PC-3 (cell line): ENCODE measurements at regions not wholly inside any gene's neighbourhood (a gene's known extent, or its start where the extent isn't known, plus 50 kb on each side); places are given as distances from the start of the nearest gene placed in this dataset.

ENCODE experiments used
- ATAC-seq: fragments of 200-7000 bp; cut with Tn5 transposase; 2 replicates; pipeline ENCODE4 v1.9.1; 2020; ENCODE audit warnings: mild to moderate bottlenecking, moderate library complexity
- BruUV-seq: library from RNA; stranded (reverse); fragments of 400-500 nt; replicated peaks from 2 replicates; lab custom pipeline; 2021; lab: Mats Ljungman, UMichigan
- CTCF ChIA-PET: fragments of 300-600 bp; sonication (Branson Sonifier 250); formaldehyde crosslinking; loops from one replicate; lab custom pipeline; 2022; ENCODE audit warnings: antibody characterized with exemption; lab: Charles Lee
- POLR2A ChIA-PET: fragments of 300-600 bp; sonication (Branson Sonifier 250); formaldehyde crosslinking; loops from one replicate; lab custom pipeline; 2022; ENCODE audit warnings: antibody characterized with exemption; ENCODE audit not compliant: unreplicated experiment; lab: Charles Lee
- DNase-seq: peaks from one replicate; pipeline ENCODE4 v3.0.0-alpha.2; 2015
- H2AFZ ChIP-seq: fragments of 300-600 bp; sonication (generic); 2 replicates; pipeline ENCODE4 v1.6.0; 2016; ENCODE audit warnings: antibody characterized with exemption, low read length
- H3F3A ChIP-seq: fragments of 300-600 bp; sonication (generic); one replicate; pipeline ENCODE4 v1.6.0; 2017; ENCODE audit warnings: antibody characterized with exemption, low read length, control low read depth, mild to moderate bottlenecking; ENCODE audit not compliant: unreplicated experiment
- H3K27ac ChIP-seq: fragments of 300-600 bp; sonication (generic); 2 replicates; pipeline ENCODE4 v1.5.1; 2016; ENCODE audit warnings: mild to moderate bottlenecking, low read length
- H3K27me3 ChIP-seq: fragments of 300-600 bp; sonication (generic); 2 replicates; pipeline ENCODE4 v1.6.1; 2016; ENCODE audit warnings: low read length, mixed read lengths
- H3K36me3 ChIP-seq: fragments of 300-600 bp; sonication (generic); 2 replicates; pipeline ENCODE4 v1.6.1; 2016; ENCODE audit warnings: low read depth, mixed run types, low read length, mixed read lengths
- H3K4me1 ChIP-seq: fragments of 300-600 bp; sonication (generic); 2 replicates; pipeline ENCODE4 v1.5.1; 2016; ENCODE audit warnings: low read length; ENCODE audit not compliant: insufficient read depth
- H3K4me2 ChIP-seq: fragments of 300-600 bp; sonication (generic); 2 replicates; pipeline ENCODE4 v1.6.0; 2016; ENCODE audit warnings: low read length
- H3K4me3 ChIP-seq: fragments of 300-600 bp; sonication (generic); 2 replicates; pipeline ENCODE4 v1.5.1; 2016; ENCODE audit warnings: mild to moderate bottlenecking, low read length, mixed read lengths
- H3K79me2 ChIP-seq: fragments of 300-600 bp; sonication (generic); 2 replicates; pipeline ENCODE4 v1.6.1; 2017; ENCODE audit warnings: low read length, mixed read lengths
- H3K9ac ChIP-seq: fragments of 300-600 bp; sonication (generic); 2 replicates; pipeline ENCODE4 v1.6.0; 2016; ENCODE audit warnings: mild to moderate bottlenecking, low read length
- H3K9me2 ChIP-seq: fragments of 300-600 bp; sonication (generic); replicated peaks from 2 replicates; pipeline ENCODE4 v1.6.1; 2016; ENCODE audit warnings: mixed run types, low read length, mixed read lengths
- H3K9me3 ChIP-seq: fragments of 300-600 bp; sonication (generic); 2 replicates; pipeline ENCODE4 v1.6.1; 2016; ENCODE audit warnings: low read length, mixed read lengths
- H4K20me1 ChIP-seq: fragments of 300-600 bp; sonication (generic); 2 replicates; pipeline ENCODE4 v1.6.1; 2016; ENCODE audit warnings: low read length, mixed read lengths
- CTCF ChIP-seq: fragments of 300-600 bp; sonication (generic); conservative IDR thresholded peaks from 2 replicates; pipeline ENCODE4 v1.5.1; 2017; ENCODE audit warnings: antibody characterized with exemption, low read depth, mild to moderate bottlenecking, low read length
- EZH2 ChIP-seq: fragments of 300-600 bp; sonication (generic); IDR thresholded peaks from one replicate; pipeline ENCODE4 v1.6.1; 2017; ENCODE audit warnings: antibody characterized with exemption, mild to moderate bottlenecking, low read length; ENCODE audit not compliant: unreplicated experiment
- EZH2phosphoT487 ChIP-seq: fragments of 300-600 bp; sonication (generic); IDR thresholded peaks from 2 replicates; pipeline ENCODE4 v1.6.1; 2018; ENCODE audit warnings: mild to moderate bottlenecking, antibody characterized with exemption, low read length, borderline replicate concordance
- intact Hi-C: fragments of 100-400 bp; cut with micrococcal nuclease; formaldehyde crosslinking; loops from 2 replicates; pipeline ENCODE4 v1.9.0; 2023

GRCh38 chr6:113425977-113426660, 431.0 kb upstream of the MARCKS start:
- no TSS peak for BruUV-seq
- no peak overlapping the region for H3K4me3 ChIP-seq
- no peak overlapping the region for H3K4me2 ChIP-seq
- CTCF ChIA-PET, result no interaction called here
- H3K36me3 ChIP-seq, result no peaks in the 10 kb centered on the region
- ATAC-seq (no peak), DNase-seq (no peak)
- H3K27me3 ChIP-seq, result no peaks in the 10 kb centered on the region
- no peak overlapping the region for H3K27ac ChIP-seq
- H3K9me3 ChIP-seq, result no peaks in the 10 kb centered on the region
- no peaks in the 10 kb centered on the region for H3K9me2 ChIP-seq
- no peaks in the 10 kb centered on the region for H4K20me1 ChIP-seq
- no peaks in the 10 kb centered on the region for H3F3A ChIP-seq
- TF ChIP-seq EZH2, result no peak
- no peak for TF ChIP-seq EZH2phosphoT487
- TF ChIP-seq CTCF, result no peak
- H2AFZ ChIP-seq, result no peak overlapping the region
- POLR2A ChIA-PET, result no interaction called here
- intact Hi-C loops, result no loop called here
- no peaks in the 10 kb centered on the region for H3K79me2 ChIP-seq
- no peaks in the 10 kb centered on the region for H3K4me1 ChIP-seq
- H3K9ac ChIP-seq, result no peak overlapping the region

DNA sequence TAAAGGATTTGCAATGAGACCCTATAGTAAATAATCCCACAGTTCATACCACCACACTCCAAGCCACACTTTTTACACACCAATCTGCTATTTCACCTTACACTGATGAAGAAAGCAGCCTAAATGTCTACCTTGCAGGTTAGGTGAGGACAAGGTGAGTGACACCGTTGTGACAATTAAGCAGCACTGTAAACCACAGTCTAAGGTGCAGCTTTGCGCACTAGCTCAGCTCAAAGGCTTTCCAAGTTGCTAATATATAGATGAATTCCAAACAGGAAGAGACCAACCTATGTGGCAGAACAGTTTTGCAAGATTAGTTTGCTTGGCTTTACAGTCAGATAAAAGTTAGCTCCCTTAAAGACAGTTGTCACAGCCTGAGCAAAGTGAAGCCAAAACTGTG, 429.5 kb upstream of the MARCKS start:
- no peaks in the 10 kb centered on the region for H3K9me3 ChIP-seq
- ChIA-PET CTCF (no interaction called here), POLR2A (interaction anchor here (0.6 kb wide), 1 partner anchor 92 kb away, joined by 6 read pairs; no protein-coding TSS in a partner anchor)
- no peak overlapping the region for H3K4me3 ChIP-seq
- no peak overlapping the region for H2AFZ ChIP-seq
- no peaks in the 10 kb centered on the region for H3K36me3 ChIP-seq
- no peaks in the 10 kb centered on the region for H4K20me1 ChIP-seq
- H3F3A ChIP-seq, result no peaks in the 10 kb centered on the region
- H3K9ac ChIP-seq, result no peak overlapping the region
- intact Hi-C loops, result no loop called here
- no peaks in the 10 kb centered on the region for H3K4me1 ChIP-seq
- BruUV-seq, result no TSS peak
- no peak overlapping the region for H3K27ac ChIP-seq
- ATAC-seq (no peak), DNase-seq (no peak)
- TF ChIP-seq EZH2 (no peak), CTCF (no peak), EZH2phosphoT487 (no peak)
- no peaks in the 10 kb centered on the region for H3K9me2 ChIP-seq
- no peaks in the 10 kb centered on the region for H3K27me3 ChIP-seq
- no peaks in the 10 kb centered on the region for H3K79me2 ChIP-seq
- no peak overlapping the region for H3K4me2 ChIP-seq

- no peak overlapping the region for H3K27ac ChIP-seq
Observed at GRCh38 chr6:113428702-113429101, 428.4 kb upstream of the MARCKS start.

More at GRCh38 chr6:113428702-113429101, 428.4 kb upstream of the MARCKS start:
- BruUV-seq, result no TSS peak
- no peaks in the 10 kb centered on the region for H4K20me1 ChIP-seq
- H3K9me2 ChIP-seq, result no peaks in the 10 kb centered on the region
- H3K4me3 ChIP-seq, result no peak overlapping the region
- H3K36me3 ChIP-seq, result no peaks in the 10 kb centered on the region
- H3K9me3 ChIP-seq, result no peaks in the 10 kb centered on the region
- TF ChIP-seq EZH2phosphoT487 (no peak), CTCF (no peak), EZH2 (no peak)
- H3K4me2 ChIP-seq, result no peak overlapping the region
- CTCF ChIA-PET, result no interaction called here
- no peak overlapping the region for H2AFZ ChIP-seq
- H3K9ac ChIP-seq, result no peak overlapping the region
- H3K79me2 ChIP-seq, result no peaks in the 10 kb centered on the region
- H3F3A ChIP-seq, result no peaks in the 10 kb centered on the region
- no peak for DNase-seq
- POLR2A ChIA-PET, result no interaction called here
- H3K27me3 ChIP-seq, result no peaks in the 10 kb centered on the region
- intact Hi-C loops, result no loop called here
- H3K4me1 ChIP-seq, result peaks cover 9% of the 10 kb centered on the region; the same call in 1 of the 2 replicates
- ATAC-seq, result no peak
